Osteocyte (in vitro differentiated cells): ENCODE measurements at regions not wholly inside any gene's neighbourhood (a gene's known extent, or its start where the extent isn't known, plus 50 kb on each side); places are given as distances from the start of the nearest gene placed in this dataset.
A peak's percentile ranks its signal among the peaks of the same experiment; 100 is the strongest.

Experiments
- DNase-seq: peaks from one replicate; pipeline ENCODE4 v3.0.0; 2021; ENCODE audit warnings: mixed read lengths; ENCODE audit not compliant: unreplicated experiment; ENCODE audit errors: extremely low spot score
- H3K27ac Mint-ChIP-seq: one replicate; pipeline ENCODE4 v1.8.0; 2021; ENCODE audit warnings: mild to moderate bottlenecking, mixed read lengths; ENCODE audit not compliant: unreplicated experiment
- H3K27me3 Mint-ChIP-seq: one replicate; pipeline ENCODE4 v1.8.0; 2021; ENCODE audit warnings: mixed read lengths; ENCODE audit not compliant: unreplicated experiment
- H3K36me3 Mint-ChIP-seq: one replicate; pipeline ENCODE4 v1.8.0; 2021; ENCODE audit warnings: mixed read lengths; ENCODE audit not compliant: unreplicated experiment
- H3K4me1 Mint-ChIP-seq: one replicate; pipeline ENCODE4 v1.8.0; 2021; ENCODE audit warnings: mixed read lengths; ENCODE audit not compliant: unreplicated experiment
- H3K4me3 Mint-ChIP-seq: one replicate; pipeline ENCODE4 v1.8.0; 2021; ENCODE audit warnings: mild to moderate bottlenecking, moderate library complexity, mixed read lengths; ENCODE audit not compliant: unreplicated experiment
- H3K9me3 Mint-ChIP-seq: one replicate; pipeline ENCODE4 v1.8.0; 2021; ENCODE audit warnings: mixed read lengths; ENCODE audit not compliant: unreplicated experiment
- CTCF ChIP-seq: fragments of 200-600 bp; sonication (generic); IDR thresholded peaks from 2 replicates; pipeline ENCODE4 v1.5.0; 2021; ENCODE audit warnings: antibody characterized with exemption, mild to moderate bottlenecking, moderate library complexity

GRCh38 chr14:96962337-96962736 lies 165.2 kb downstream of the VRK1 start:
- Mint-ChIP-seq H3K4me1 (no peaks in the 10 kb centered on the region), H3K4me3 (no peak overlapping the region), H3K9me3 (peaks cover 27% of the 10 kb centered on the region), H3K27me3 (no peaks in the 10 kb centered on the region), H3K27ac (no peak overlapping the region), H3K36me3 (no peaks in the 10 kb centered on the region)
- peak; percentile 48 for DNase-seq
- TF ChIP-seq CTCF = no peak

GRCh38 chr14:96964726-96965415 lies 167.7 kb downstream of the VRK1 start:
- Mint-ChIP-seq H3K9me3 (peaks cover 40% of the 10 kb centered on the region), H3K27ac (no peak overlapping the region), H3K27me3 (no peaks in the 10 kb centered on the region), H3K36me3 (no peaks in the 10 kb centered on the region), H3K4me1 (no peaks in the 10 kb centered on the region), H3K4me3 (no peak overlapping the region)
- DNase-seq = peak; percentile 6
- TF ChIP-seq CTCF = no peak

GRCh38 chr14:96965885-96966595 lies 168.9 kb downstream of the VRK1 start:
- peak; percentile 60 for DNase-seq
- H3K27ac Mint-ChIP-seq = no peak overlapping the region
- H3K4me3 Mint-ChIP-seq = no peak overlapping the region
- no peaks in the 10 kb centered on the region for H3K4me1 Mint-ChIP-seq
- H3K36me3 Mint-ChIP-seq = no peaks in the 10 kb centered on the region
- peaks cover 31% of the 10 kb centered on the region for H3K9me3 Mint-ChIP-seq
- TF ChIP-seq CTCF = no peak
- H3K27me3 Mint-ChIP-seq = no peaks in the 10 kb centered on the region

GRCh38 chr14:96975116-96975515 lies 177.9 kb downstream of the VRK1 start:
- H3K36me3 Mint-ChIP-seq = no peaks in the 10 kb centered on the region

More at GRCh38 chr14:96975116-96975515, 177.9 kb downstream of the VRK1 start:
- Mint-ChIP-seq H3K27ac (no peak overlapping the region), H3K4me1 (no peaks in the 10 kb centered on the region), H3K4me3 (no peak overlapping the region), H3K27me3 (no peaks in the 10 kb centered on the region), H3K9me3 (peaks cover 44% of the 10 kb centered on the region)
- no peak for DNase-seq
- no peak for TF ChIP-seq CTCF
